ENCODE measurements at regions not wholly inside any gene's neighbourhood (a gene's known extent, or its start where the extent isn't known, plus 50 kb on each side); places are given as distances from the start of the nearest gene placed in this dataset.
"Not testable (repeated sequence)": the region's sequence is repeated elsewhere in the genome, so short reads cannot be mapped to it uniquely, and the experiment has no call there.

DNA sequence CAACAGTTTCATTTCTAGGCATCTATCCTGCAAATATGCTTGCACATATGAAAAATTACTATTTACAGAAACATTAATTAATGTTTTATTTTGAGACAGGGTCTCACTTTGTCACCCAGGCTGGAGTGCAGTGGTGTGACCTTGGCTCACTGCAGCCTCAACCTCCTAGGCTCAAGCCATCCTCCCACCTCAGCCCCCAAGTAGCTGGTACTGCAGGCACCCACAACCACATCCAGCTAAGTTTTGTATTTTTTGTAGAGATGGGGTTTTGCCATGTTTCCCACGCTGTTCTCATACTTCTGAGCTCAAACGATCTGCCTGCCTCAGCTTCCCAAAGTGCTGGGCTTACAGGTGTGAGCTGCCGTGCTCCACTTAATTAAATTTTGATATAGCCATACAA lies 86.2 kb upstream of the CCND2 start:
- not testable (repeated sequence) for TF ChIP-seq SP1 (IDR thresholded peaks at IDR 0.05); SUZ12 (IDR thresholded peaks at IDR 0.05); NFRKB (IDR thresholded peaks at IDR 0.05); BHLHE40 (IDR thresholded peaks at IDR 0.05; ENCODE audit: borderline replicate concordance); HDGF (IDR thresholded peaks at IDR 0.05; ENCODE audit: borderline replicate concordance); ARNT (IDR thresholded peaks at IDR 0.05); ZNF384 (IDR thresholded peaks at IDR 0.05); FOXK2 (IDR thresholded peaks at IDR 0.05); ELF4 (IDR thresholded peaks at IDR 0.05); FOXM1 (IDR thresholded peaks at IDR 0.05; ENCODE audit: borderline replicate concordance); TARDBP (IDR thresholded peaks at IDR 0.05); L3MBTL2 (conservative IDR thresholded peaks at IDR 0.05); FOXA1 (IDR thresholded peaks at IDR 0.05)
- TF ChIP-seq, protein P1, sequence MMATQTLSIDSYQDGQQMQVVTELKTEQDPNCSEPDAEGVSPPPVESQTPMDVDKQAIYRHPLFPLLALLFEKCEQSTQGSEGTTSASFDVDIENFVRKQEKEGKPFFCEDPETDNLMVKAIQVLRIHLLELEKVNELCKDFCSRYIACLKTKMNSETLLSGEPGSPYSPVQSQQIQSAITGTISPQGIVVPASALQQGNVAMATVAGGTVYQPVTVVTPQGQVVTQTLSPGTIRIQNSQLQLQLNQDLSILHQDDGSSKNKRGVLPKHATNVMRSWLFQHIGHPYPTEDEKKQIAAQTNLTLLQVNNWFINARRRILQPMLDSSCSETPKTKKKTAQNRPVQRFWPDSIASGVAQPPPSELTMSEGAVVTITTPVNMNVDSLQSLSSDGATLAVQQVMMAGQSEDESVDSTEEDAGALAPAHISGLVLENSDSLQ (IDR thresholded peaks at IDR 0.05), result not testable (repeated sequence)

All from HEK293T (cell line).